ENCODE measurements at regions not wholly inside any gene's neighbourhood (a gene's known extent, or its start where the extent isn't known, plus 50 kb on each side); places are given as distances from the start of the nearest gene placed in this dataset.
"Not testable (repeated sequence)": the region's sequence is repeated elsewhere in the genome, so short reads cannot be mapped to it uniquely, and the experiment has no call there.

DNA sequence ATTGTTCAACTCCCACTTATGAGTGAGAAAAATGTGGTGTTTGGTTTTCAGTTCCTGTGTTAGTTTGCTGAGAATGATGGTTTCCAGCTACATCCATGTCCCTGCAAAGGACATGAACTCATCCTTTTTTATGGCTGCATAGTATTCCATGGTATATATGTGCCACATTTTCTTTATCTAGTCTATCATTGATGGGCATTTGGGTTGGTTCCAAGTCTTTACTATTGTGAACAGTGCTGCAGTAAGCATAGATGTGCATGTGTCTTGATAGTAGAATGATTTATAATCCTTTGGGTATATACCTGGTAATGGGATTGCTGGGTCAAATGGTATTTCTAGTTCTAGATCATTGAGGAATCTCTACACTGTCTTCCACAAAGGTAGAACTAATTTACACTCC, 613.0 kb upstream of the MIR17HG start:
- DNase-seq (ENCODE audit: low spot score in 2 of 2); FAIRE-seq: not testable (repeated sequence)

GRCh38 chr13:90738881-90739280, 608.6 kb upstream of the MIR17HG start:
- no peak for DNase-seq (ENCODE audit: low spot score in 2 of 2)

GRCh38 chr13:90740099-90740498, 607.4 kb upstream of the MIR17HG start:
- DNase-seq (ENCODE audit: low spot score in 2 of 2) (no peak), FAIRE-seq (no peak)

More at GRCh38 chr13:90738881-90739280, 608.6 kb upstream of the MIR17HG start:
- FAIRE-seq = no peak

- FAIRE-seq = no peak
- no peak for DNase-seq (ENCODE audit: low spot score in 2 of 2)
Observed at GRCh38 chr13:90742381-90742780, 605.1 kb upstream of the MIR17HG start.

GRCh38 chr13:90746230-90746629, 601.3 kb upstream of the MIR17HG start:
- DNase-seq (ENCODE audit: low spot score in 2 of 2) (no peak), FAIRE-seq (no peak)

DNA sequence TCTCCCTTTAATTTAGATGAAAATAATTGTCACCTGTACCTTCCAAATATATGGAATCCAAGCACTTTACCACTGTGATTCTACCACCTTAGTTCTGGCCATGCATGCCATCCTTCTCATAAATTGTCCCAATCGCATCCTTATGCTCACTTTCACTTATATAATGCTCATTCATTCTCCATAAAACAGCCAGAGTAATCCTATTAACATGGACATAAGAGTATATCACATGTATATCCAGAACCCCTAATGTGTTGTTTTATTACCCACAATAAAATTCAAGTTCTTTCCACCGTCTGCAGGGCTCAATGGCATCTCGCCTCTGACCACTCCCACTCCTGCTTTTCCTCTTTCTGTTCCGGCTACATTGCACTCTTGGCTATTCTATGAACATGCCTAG, 597.5 kb upstream of the MIR17HG start:
- DNase-seq (ENCODE audit: low spot score in 2 of 2) = no peak
- FAIRE-seq = no peak

DNA sequence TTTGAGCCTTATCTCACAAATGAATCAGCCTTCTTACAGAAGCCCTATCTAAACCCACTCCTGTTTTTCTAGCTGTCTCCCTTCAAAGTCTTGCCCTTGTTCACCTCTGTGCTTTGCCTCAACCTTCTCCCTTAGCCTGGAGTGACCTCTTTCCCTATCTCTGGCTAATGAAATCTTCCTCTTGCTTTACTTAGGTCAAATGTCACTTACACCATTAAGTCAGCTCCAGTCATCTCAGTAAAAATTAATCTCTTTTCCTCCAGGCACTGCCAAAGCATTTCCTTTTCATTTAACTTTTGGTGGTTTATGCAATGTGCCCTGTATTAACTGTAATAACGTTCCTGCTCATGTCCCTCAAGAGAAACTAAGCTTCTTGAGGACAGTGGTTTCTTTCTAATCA, 596.5 kb upstream of the MIR17HG start:
- FAIRE-seq = no peak
- no peak for DNase-seq (ENCODE audit: low spot score in 2 of 2)

- DNase-seq (ENCODE audit: low spot score in 2 of 2) (no peak), FAIRE-seq (no peak)
Observed at GRCh38 chr13:90752070-90752469, 595.4 kb upstream of the MIR17HG start.

DNA sequence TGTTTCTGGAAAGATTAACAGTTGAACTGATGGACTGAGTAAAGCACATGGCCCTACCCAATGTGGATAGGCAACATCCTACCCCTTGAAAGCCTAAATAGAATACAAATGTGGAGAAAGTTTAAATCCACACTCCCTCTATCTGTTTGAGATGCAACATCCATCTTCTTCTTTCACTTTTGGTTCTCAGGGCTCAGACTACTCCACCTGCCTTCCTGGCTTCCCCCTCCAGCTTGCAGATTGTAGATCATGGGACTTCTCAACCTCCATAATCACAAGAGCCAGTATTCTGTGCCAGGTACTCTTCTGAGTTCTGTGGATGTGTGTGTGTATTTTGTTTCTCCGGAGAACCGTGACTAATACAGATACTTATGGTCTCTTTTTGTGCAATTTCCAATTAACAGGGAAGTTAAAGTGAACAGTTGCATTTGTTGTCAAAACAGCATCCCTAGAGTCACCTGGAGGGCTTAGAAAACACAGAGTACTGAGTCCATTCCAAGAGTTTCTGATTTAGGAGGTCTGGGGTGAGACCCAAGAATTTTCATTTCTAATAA, 590.3 kb upstream of the MIR17HG start:
- no peak for FAIRE-seq
- no peak for DNase-seq (ENCODE audit: low spot score in 2 of 2)

GRCh38 chr13:90760639-90761038, 586.8 kb upstream of the MIR17HG start:
- DNase-seq (ENCODE audit: low spot score in 2 of 2) (no peak), FAIRE-seq (no peak)

DNA sequence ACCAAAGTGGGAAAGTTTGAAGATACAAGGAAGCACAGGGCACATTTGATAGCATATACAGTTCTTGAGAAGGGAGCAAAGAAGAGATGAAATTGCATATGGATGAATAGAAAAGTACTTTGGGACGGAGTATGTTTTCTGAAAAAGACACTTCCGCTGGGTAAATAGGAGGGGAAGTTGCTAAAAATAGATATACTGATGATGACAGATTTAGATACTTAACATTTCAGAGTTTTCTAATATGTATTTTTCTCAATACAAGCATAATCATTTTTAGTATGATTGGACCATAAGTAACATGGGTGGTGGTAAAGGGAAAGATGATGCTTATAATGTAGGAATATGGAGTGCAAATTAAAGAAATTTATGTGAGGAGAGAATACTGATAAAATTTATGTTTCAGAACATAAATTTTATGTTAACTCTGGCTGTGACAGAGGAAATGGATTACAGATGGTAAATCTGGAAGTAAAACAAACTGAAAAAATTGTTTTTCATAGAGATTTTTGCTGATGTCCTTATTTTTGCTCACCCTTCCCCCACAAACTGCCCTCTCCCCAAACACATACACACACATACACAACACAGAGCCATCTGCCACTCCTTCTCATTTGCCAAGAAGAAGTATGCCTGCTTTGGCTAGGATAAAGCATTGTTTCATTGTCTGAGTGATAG, 583.9 kb upstream of the MIR17HG start:
- no peak for DNase-seq (ENCODE audit: low spot score in 2 of 2)
- no peak for FAIRE-seq

GRCh38 chr13:90766386-90766902, 581.0 kb upstream of the MIR17HG start:
- FAIRE-seq = no peak

DNA sequence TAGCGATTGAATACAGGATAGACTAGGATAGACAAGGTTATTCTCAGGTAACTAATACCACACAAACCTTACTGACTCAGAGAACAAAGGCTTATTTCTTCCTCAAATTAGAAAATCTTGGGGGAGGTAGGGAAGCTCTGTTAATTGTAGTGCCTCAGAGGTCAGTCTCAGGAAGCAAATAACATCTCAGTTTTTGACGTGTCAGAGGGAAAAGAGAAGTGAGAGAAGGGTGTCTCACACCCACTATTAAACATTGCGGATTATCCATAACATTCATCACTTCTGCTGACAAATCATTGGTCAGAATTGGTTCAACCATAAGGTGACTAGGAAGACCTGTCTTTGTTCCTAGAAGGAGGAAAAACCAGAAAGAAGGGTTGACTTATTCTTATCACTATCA, 579.4 kb upstream of the MIR17HG start:
- no peak for FAIRE-seq

More at GRCh38 chr13:90766386-90766902, 581.0 kb upstream of the MIR17HG start:
- DNase-seq (ENCODE audit: low spot score in 2 of 2) = no peak

GRCh38 chr13:90769387-90769786, 578.1 kb upstream of the MIR17HG start:
- DNase-seq (ENCODE audit: low spot score in 2 of 2) = no peak
- no peak for FAIRE-seq

More for the DNA sequence above, 579.4 kb upstream of the MIR17HG start:
- DNase-seq (ENCODE audit: low spot score in 2 of 2) = no peak

GRCh38 chr13:90770334-90770733, 577.2 kb upstream of the MIR17HG start:
- FAIRE-seq (no peak), DNase-seq (ENCODE audit: low spot score in 2 of 2) (no peak)

DNA sequence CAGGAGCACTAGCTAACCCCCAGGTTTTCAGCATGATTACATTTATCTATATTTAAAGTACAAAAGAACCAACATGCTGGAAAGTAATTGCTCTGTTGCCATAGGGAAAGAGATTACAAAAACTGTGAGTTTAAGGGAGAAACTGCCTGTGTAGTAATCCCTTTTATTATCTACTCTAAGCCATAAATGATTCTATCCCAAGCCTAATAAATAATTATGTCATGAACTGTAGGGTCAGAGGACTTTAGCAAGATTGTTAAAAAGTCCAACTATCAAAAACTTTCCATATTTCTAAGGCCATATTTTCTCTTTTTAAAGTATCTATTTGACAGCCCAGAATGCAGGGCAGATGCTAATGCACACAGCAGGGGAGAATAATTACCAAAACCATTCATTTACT, 573.8 kb upstream of the MIR17HG start:
- DNase-seq (ENCODE audit: low spot score in 2 of 2) = no peak
- FAIRE-seq = no peak

DNA sequence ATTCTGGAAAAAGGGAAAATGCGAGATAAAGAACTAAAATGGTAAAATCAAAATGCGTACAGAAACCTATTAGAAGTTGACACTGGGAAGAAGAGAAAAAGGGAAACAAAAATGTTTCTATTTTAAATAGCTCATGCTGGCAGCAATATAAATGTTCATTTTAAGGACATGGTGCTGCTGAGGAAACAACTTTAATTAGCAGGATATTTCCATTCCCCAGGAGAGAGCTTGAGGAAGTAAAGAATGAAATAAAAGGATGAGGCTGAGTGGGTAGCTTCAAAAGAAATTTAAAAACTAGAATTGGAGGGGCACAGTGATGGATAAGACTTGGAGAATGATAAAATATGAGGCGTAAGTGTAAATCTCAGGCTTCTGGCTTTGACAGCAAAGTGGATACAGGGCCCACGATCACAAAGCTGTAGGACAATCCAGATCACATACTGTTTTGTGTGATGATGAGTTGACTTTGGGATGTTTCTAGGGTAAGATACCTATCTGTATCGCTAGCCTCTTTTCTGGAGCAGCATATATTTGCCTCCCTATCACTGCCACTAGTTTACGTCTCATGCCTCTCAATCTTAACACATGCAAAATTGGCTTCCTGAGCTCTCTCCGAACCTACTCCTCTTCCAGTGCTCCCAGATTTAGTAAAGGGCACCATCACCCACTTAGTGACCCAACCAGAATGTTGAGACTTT, 571.3 kb upstream of the MIR17HG start:
- no peak for DNase-seq (ENCODE audit: low spot score in 2 of 2)

GRCh38 chr13:90783273-90783672, 564.2 kb upstream of the MIR17HG start:
- no peak for FAIRE-seq
- DNase-seq (ENCODE audit: low spot score in 2 of 2) = no peak

More for the DNA sequence above, 571.3 kb upstream of the MIR17HG start:
- FAIRE-seq = no peak

DNA sequence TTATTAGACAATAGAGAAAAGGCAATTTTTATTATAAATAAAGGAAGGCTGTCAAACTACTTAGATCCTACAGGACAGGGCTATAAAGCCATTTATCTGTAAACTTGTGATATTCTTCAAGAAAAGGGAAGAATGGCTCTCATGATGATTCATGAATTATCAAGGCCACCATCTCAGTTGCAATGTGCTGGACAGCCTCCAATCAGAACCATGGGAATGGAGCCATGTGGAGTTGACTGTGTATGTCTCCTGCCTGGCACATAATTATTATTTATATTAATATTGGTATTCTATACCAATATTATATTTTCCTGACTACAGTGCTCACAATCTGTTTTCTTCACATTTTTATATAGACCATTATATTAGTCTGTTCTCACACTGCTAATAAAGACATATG, 560.5 kb upstream of the MIR17HG start:
- DNase-seq (ENCODE audit: low spot score in 2 of 2) (no peak), FAIRE-seq (no peak)

GRCh38 chr13:90792335-90792734, 555.2 kb upstream of the MIR17HG start:
- no peak for DNase-seq (ENCODE audit: low spot score in 2 of 2)

GRCh38 chr13:90793261-90793820, 554.1 kb upstream of the MIR17HG start:
- FAIRE-seq = no peak
- DNase-seq (ENCODE audit: low spot score in 2 of 2) = no peak

More at GRCh38 chr13:90792335-90792734, 555.2 kb upstream of the MIR17HG start:
- no peak for FAIRE-seq

All from frontal cortex (tissue), 3 donors.